ENCODE measurements at regions not wholly inside any gene's neighbourhood (a gene's known extent, or its start where the extent isn't known, plus 50 kb on each side); places are given as distances from the start of the nearest gene placed in this dataset.
A peak's percentile ranks its signal among the peaks of the same experiment; 100 is the strongest.

GRCh38 chr2:42935692-42936671 lies 143.6 kb upstream of the HAAO start:
- TF ChIP-seq CTCF (conservative IDR thresholded peaks at IDR 0.05; ENCODE audit: low read depth): no peak
- ChIA-PET POLR2A (ENCODE audit: low non-redundant PET) (no interaction called here), CTCF (interaction anchor here (0.5 to 0.6 kb wide), 5 partner anchors 39 to 605 kb away, joined by 3 to 4 read pairs (median 3); no protein-coding TSS in a partner anchor)
- peak overlapping the region; percentile 82 for H3K27ac ChIP-seq
- no peak for DNase-seq (ENCODE audit: low spot score)

- ChIA-PET CTCF (interaction anchor here (0.5 to 1.6 kb wide), 3 partner anchors 11 to 365 kb away, joined by 3 to 4 read pairs (median 3); no protein-coding TSS in a partner anchor), POLR2A (ENCODE audit: low non-redundant PET) (no interaction called here)
- H3K27ac ChIP-seq: peak overlapping the region; percentile 82
- no peak for TF ChIP-seq CTCF (conservative IDR thresholded peaks at IDR 0.05; ENCODE audit: low read depth)
- DNase-seq (ENCODE audit: low spot score): no peak
Observed at GRCh38 chr2:42934580-42935186, 142.3 kb upstream of the HAAO start.

GRCh38 chr2:42933824-42934254 lies 141.5 kb upstream of the HAAO start:
- CTCF ChIA-PET: interaction anchor here (0.5 to 1.6 kb wide), 5 partner anchors 10 to 515 kb away, joined by 3 to 4 read pairs (median 3); no protein-coding TSS in a partner anchor
- DNase-seq (ENCODE audit: low spot score): no peak
- TF ChIP-seq CTCF (conservative IDR thresholded peaks at IDR 0.05; ENCODE audit: low read depth): no peak
- peak overlapping the region; percentile 82 for H3K27ac ChIP-seq
- POLR2A ChIA-PET (ENCODE audit: low non-redundant PET): no interaction called here

- no peak for TF ChIP-seq CTCF (conservative IDR thresholded peaks at IDR 0.05; ENCODE audit: low read depth)
- ChIA-PET CTCF (interaction anchor here (1.0 kb wide), 1 partner anchor 12 kb away, joined by 3 read pairs; no protein-coding TSS in a partner anchor), POLR2A (ENCODE audit: low non-redundant PET) (no interaction called here)
- no peak for DNase-seq (ENCODE audit: low spot score)
- H3K27ac ChIP-seq: peak overlapping the region; percentile 82
Observed at GRCh38 chr2:42932271-42933151, 140.1 kb upstream of the HAAO start.

GRCh38 chr2:42931818-42932195 lies 139.4 kb upstream of the HAAO start:
- peak overlapping the region; percentile 82 for H3K27ac ChIP-seq
- CTCF ChIA-PET: no interaction called here
- no peak for DNase-seq (ENCODE audit: low spot score)
- no peak for TF ChIP-seq CTCF (conservative IDR thresholded peaks at IDR 0.05; ENCODE audit: low read depth)
- POLR2A ChIA-PET (ENCODE audit: low non-redundant PET): no interaction called here

Data from RWPE1 (cell line).